K562 (cell line): ENCODE measurements at regions not wholly inside any gene's neighbourhood (a gene's known extent, or its start where the extent isn't known, plus 50 kb on each side); places are given as distances from the start of the nearest gene placed in this dataset.

Source experiments
- ATAC-seq: fragments of 200-7000 bp; cut with Tn5 transposase; 3 replicates; pipeline ENCODE4 v1.9.1; 2020; ENCODE audit warnings: moderate library complexity
- BruUV-seq: library from RNA; stranded (reverse); fragments of 400-500 nt; replicated peaks from 2 replicates; lab custom pipeline; 2021; lab: Mats Ljungman, UMichigan
- CTCF ChIA-PET: fragments of 300-600 bp; formaldehyde crosslinking; extraction: SDS; loops from one replicate; lab custom pipeline; 2021; ENCODE audit warnings: low intra/inter-chr PET ratio; lab: Yijun Ruan, JAX
- POLR2A ChIA-PET: fragments of 300-600, 350-650 bp; sonication (Branson Sonifier 250); formaldehyde crosslinking; extraction: SDS; loops from one replicate; lab custom pipeline; 2021; ENCODE audit warnings: antibody characterized with exemption, inconsistent platforms; lab: Yijun Ruan, JAX
- DNase-seq, 4 experiments: peaks; one replicate each; pipeline versions ENCODE4 v3.0.0 to v3.0.0-alpha.2; 2011 to 2018; ENCODE audit warnings: low spot score in 3 of 4, mixed read lengths in 3 of 4; ENCODE audit errors: extremely low read depth in 1 of 4
- FAIRE-seq: peaks from 2 replicates; lab custom pipeline; 2011; peaks lifted over from hg19 to GRCh38; lab: Jason Lieb, UNC
- H2AFZ ChIP-seq: 2 replicates; pipeline ENCODE4 v1.6.0; 2011; ENCODE audit warnings: low read depth, low read length, control low read depth, inconsistent platforms
- H3K27ac ChIP-seq: fragments of 200-600 bp; 3 replicates; pipeline ENCODE4 v1.8.0; 2011; ENCODE audit warnings: low read depth, mild to moderate bottlenecking, control low read depth, inconsistent platforms, low read length, moderate library complexity, mixed read lengths; ENCODE audit errors: extremely low read depth
- H3K27me3 ChIP-seq, 2 experiments: fragments of 300-600 bp in 1 of 2; 2 replicates in 1 of 2; 3 replicates in 1 of 2; pipeline versions ENCODE4 v1.6.0 to v1.8.0; 2011; ENCODE audit warnings: inconsistent platforms in 2 of 2, low read length in 2 of 2, mild to moderate bottlenecking in 1 of 2, mixed read lengths in 1 of 2, moderate library complexity in 1 of 2; ENCODE audit not compliant: control insufficient read depth in 2 of 2, insufficient read depth in 2 of 2
- H3K36me3 ChIP-seq: fragments of 300-600 bp; 3 replicates; pipeline ENCODE4 v1.8.0; 2011; ENCODE audit warnings: mild to moderate bottlenecking, low read length, inconsistent platforms; ENCODE audit not compliant: control insufficient read depth, insufficient read depth
- H3K4me1 ChIP-seq, 2 experiments: fragments of 200-600 bp in 1 of 2; replicated peaks in 1 of 2; 2 replicates in 1 of 2; 3 replicates in 1 of 2; pipeline versions ENCODE4 v1.5.1 to v1.8.0; 2011; ENCODE audit warnings: inconsistent platforms in 2 of 2, low read length in 2 of 2, mild to moderate bottlenecking in 1 of 2, mixed read lengths in 1 of 2, moderate library complexity in 1 of 2; ENCODE audit not compliant: control insufficient read depth in 2 of 2, insufficient read depth in 2 of 2
- H3K4me2 ChIP-seq: 2 replicates; pipeline ENCODE4 v1.6.1; 2011; ENCODE audit warnings: low read length, control low read depth, inconsistent platforms, mixed read lengths; ENCODE audit not compliant: insufficient read depth
- H3K4me3 ChIP-seq: fragments of 200-600 bp; sonication (generic), shearing (Covaris generic); 2 replicates; pipeline ENCODE4 v1.5.1; 2016; ENCODE audit warnings: control low read depth, inconsistent platforms
- H3K79me2 ChIP-seq: fragments of 200-600 bp; 3 replicates; pipeline ENCODE4 v1.8.0; 2011; ENCODE audit warnings: low read length, inconsistent platforms; ENCODE audit not compliant: control insufficient read depth, insufficient read depth
- H3K9ac ChIP-seq, 2 experiments: 2 replicates each; pipeline versions ENCODE4 v1.6.0 to v1.6.1; 2011; ENCODE audit warnings: low read depth in 2 of 2, low read length in 2 of 2, control low read depth in 1 of 2, inconsistent platforms in 1 of 2, mild to moderate bottlenecking in 1 of 2, mixed read lengths in 1 of 2; ENCODE audit not compliant: insufficient read depth in 1 of 2
- H3K9me1 ChIP-seq: one replicate; pipeline ENCODE4 v1.6.0; 2011; ENCODE audit warnings: inconsistent platforms, mild to moderate bottlenecking, low read length, moderate library complexity; ENCODE audit not compliant: control insufficient read depth, insufficient read depth
- H3K9me3 ChIP-seq: replicated peaks from 2 replicates; pipeline ENCODE4 v1.5.1; 2011; ENCODE audit warnings: low read depth, low read length, inconsistent platforms; ENCODE audit not compliant: control insufficient read depth, insufficient read depth
- H4K20me1 ChIP-seq: replicated peaks from 2 replicates; pipeline ENCODE4 v1.6.1; 2011; ENCODE audit warnings: low read length, inconsistent platforms, mixed read lengths; ENCODE audit not compliant: control insufficient read depth, insufficient read depth
- BRD4 ChIP-seq: fragments of 200-600 bp; sonication (generic); IDR thresholded peaks from 2 replicates; pipeline ENCODE4 v1.6.1; 2017; ENCODE audit warnings: inconsistent platforms
- CBFA2T2 ChIP-seq: fragments of 450-650 bp; conservative IDR thresholded peaks from 2 replicates; pipeline ENCODE4 v1.6.1; 2017; ENCODE audit warnings: mild to moderate bottlenecking
- ETV5 ChIP-seq: sonication (generic); formaldehyde crosslinking; IDR thresholded peaks from 2 replicates; pipeline ENCODE4 v1.4.0; 2020; ENCODE audit warnings: low read depth, mild to moderate bottlenecking, missing genetic modification reagents
- HMG20A ChIP-seq: fragments of 450-650 bp; formaldehyde crosslinking; conservative IDR thresholded peaks from 2 replicates; pipeline ENCODE4 v1.4.0; 2020; ENCODE audit warnings: mild to moderate bottlenecking, mixed read lengths
- SAP30 ChIP-seq: fragments of 200-600 bp; sonication (generic); IDR thresholded peaks from 2 replicates; pipeline ENCODE4 v1.6.1; 2012; ENCODE audit warnings: borderline replicate concordance, low read depth, mild to moderate bottlenecking, moderate library complexity, low read length, control low read depth, inconsistent platforms; ENCODE audit not compliant: insufficient read depth, poor library complexity, severe bottlenecking
- SIRT6 ChIP-seq: IDR thresholded peaks from one replicate; pipeline ENCODE4 v1.6.1; 2012; ENCODE audit warnings: low read depth, mild to moderate bottlenecking, control low read depth, inconsistent platforms, low read length, moderate library complexity
- ZNF146 ChIP-seq: IDR thresholded peaks from one replicate; pipeline ENCODE4 v1.6.1; 2018; ENCODE audit warnings: missing compliant biosample characterization; ENCODE audit not compliant: unreplicated experiment
- ZNF174 ChIP-seq: fragments of 250-450 bp; sonication (Bioruptor Pico); IDR thresholded peaks from 2 replicates; pipeline ENCODE4 v1.4.0; 2020; ENCODE audit warnings: mild to moderate bottlenecking
- ZNF431 ChIP-seq: sonication (generic); formaldehyde crosslinking; IDR thresholded peaks from 2 replicates; pipeline ENCODE4 v1.8.0; 2022; ENCODE audit warnings: mild to moderate bottlenecking, missing genetic modification reagents
- ZNF507 ChIP-seq: conservative IDR thresholded peaks from 2 replicates; pipeline ENCODE4 v1.6.1; 2017; ENCODE audit warnings: missing genetic modification characterization, missing compliant biosample characterization
- ZNF668 ChIP-seq: fragments of 250-450 bp; sonication (Bioruptor Pico); IDR thresholded peaks from 2 replicates; pipeline ENCODE4 v1.8.0; 2022; ENCODE audit warnings: mild to moderate bottlenecking, inconsistent platforms
- ZNF695 ChIP-seq: fragments of 450-650 bp; formaldehyde crosslinking; IDR thresholded peaks from 2 replicates; pipeline ENCODE4 v1.4.0; 2020; ENCODE audit warnings: mild to moderate bottlenecking, moderate library complexity
- ZNF780A ChIP-seq: fragments of 250-450 bp; sonication (Bioruptor Pico); IDR thresholded peaks from 2 replicates; pipeline ENCODE4 v1.5.0; 2021; ENCODE audit warnings: mild to moderate bottlenecking
- WGBS: fragments of 100-300 bp; shearing (Covaris generic); methylation state at CpG from one replicate; pipeline ENCODE4 v1.1.6; 2016; ENCODE audit warnings: low coverage, mixed read lengths; ENCODE audit not compliant: insufficient coverage; ENCODE audit errors: missing lambda C conversion rate; 5-methylcytosine and 5-hydroxymethylcytosine counted together
- in situ Hi-C: fragments of 300-500 bp; cut with MboI; formaldehyde crosslinking; loops from 4 replicates; pipeline ENCODE4 v1.15.0; 2018; ENCODE audit warnings: inconsistent platforms, mixed read lengths
- intact Hi-C: fragments of 100-400 bp; cut with micrococcal nuclease; formaldehyde crosslinking; loops from 2 replicates; pipeline ENCODE4 v1.14.2; 2022
- TF ChIP-seq, protein P1 (sequence below): fragments of 200-400 bp; formaldehyde crosslinking; IDR thresholded peaks from 2 replicates; pipeline ENCODE4 v1.6.1; 2017; ENCODE audit warnings: mild to moderate bottlenecking, low read depth, low read length, moderate library complexity
- TF ChIP-seq, protein P2 (sequence below): sonication (generic); formaldehyde crosslinking; IDR thresholded peaks from 2 replicates; pipeline ENCODE4 v1.8.0; 2023; ENCODE audit warnings: missing genetic modification reagents, mild to moderate bottlenecking, borderline replicate concordance

DNA sequence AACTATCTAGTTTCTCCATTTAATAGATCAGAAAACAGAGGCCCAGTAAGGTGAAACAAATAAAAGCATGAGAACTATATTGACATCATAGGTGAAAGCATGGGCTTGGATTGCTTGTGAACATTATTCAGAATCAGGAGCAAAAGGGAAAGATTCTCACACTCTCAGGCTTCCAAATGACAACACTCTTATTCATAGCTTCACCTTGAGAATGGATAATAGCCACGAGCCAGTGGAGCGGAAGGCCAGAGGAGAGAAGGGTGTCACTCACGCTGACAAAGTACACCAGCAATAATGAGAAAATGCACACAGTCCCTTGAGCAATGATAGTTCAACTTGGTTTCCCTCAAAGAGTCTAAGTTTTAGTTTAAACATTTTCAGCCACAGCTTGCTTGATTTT is 339.0 kb downstream of the TPBG start (continued):
- TF ChIP-seq, protein P1, sequence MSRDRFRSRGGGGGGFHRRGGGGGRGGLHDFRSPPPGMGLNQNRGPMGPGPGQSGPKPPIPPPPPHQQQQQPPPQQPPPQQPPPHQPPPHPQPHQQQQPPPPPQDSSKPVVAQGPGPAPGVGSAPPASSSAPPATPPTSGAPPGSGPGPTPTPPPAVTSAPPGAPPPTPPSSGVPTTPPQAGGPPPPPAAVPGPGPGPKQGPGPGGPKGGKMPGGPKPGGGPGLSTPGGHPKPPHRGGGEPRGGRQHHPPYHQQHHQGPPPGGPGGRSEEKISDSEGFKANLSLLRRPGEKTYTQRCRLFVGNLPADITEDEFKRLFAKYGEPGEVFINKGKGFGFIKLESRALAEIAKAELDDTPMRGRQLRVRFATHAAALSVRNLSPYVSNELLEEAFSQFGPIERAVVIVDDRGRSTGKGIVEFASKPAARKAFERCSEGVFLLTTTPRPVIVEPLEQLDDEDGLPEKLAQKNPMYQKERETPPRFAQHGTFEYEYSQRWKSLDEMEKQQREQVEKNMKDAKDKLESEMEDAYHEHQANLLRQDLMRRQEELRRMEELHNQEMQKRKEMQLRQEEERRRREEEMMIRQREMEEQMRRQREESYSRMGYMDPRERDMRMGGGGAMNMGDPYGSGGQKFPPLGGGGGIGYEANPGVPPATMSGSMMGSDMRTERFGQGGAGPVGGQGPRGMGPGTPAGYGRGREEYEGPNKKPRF, result no peak
- no peak for TF ChIP-seq HMG20A (CRISPR knock-in tag)
- no peak for TF ChIP-seq SIRT6

DNA sequence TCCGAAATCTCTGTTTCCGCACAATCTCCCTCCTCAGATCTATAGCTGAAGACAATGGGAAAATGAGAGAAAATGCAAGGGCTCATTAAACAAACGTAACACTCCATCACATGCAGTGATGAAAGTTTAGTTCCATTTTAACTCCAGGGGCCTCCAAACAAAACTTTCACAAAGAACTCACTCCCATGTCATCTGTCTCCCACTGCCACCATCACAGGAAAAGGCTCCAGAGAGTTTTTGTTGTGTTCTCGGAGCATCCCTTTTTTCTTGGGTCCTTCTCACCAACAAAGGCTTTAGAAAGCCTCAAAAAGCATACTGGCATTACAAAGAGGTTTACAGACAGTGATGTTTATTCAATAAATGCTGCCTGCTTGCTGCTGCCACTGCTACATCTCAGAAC is 339.6 kb downstream of the TPBG start:
- Histone ChIP-seq H3K9me1 (no peaks in the 10 kb centered on the region), H3K4me1 (no peaks in the 10 kb centered on the region), H3K27me3 (no peaks in the 10 kb centered on the region), H3K27ac (no peak overlapping the region), H4K20me1 (no peaks in the 10 kb centered on the region), H3K36me3 (no peaks in the 10 kb centered on the region), H3K9ac (no peak overlapping the region), H3K4me2 (no peak overlapping the region), H3K4me3 (no peak overlapping the region), H3K79me2 (no peaks in the 10 kb centered on the region), H2AFZ (no peak overlapping the region), H3K9me3 (no peaks in the 10 kb centered on the region)
- FAIRE-seq (no peak), DNase-seq (no peak), ATAC-seq (no peak)
- WGBS, result 0% methylated on average over 4 of the region's 4 CpGs
- BruUV-seq, result no TSS peak
- CTCF ChIA-PET, result no interaction called here
- intact Hi-C loops, result no loop called here
- in situ Hi-C loops, result no loop called here
- POLR2A ChIA-PET, result interaction anchor here (0.7 to 1.4 kb wide), 2 partner anchors 10 to 188 kb away, joined by 3 to 5 read pairs; no protein-coding TSS in a partner anchor
- TF ChIP-seq ZNF695 (CRISPR knock-in tag) (no peak), ZNF668 (no peak), ETV5 (CRISPR knock-in tag) (no peak), SAP30 (no peak), ZNF507 (tag) (no peak), ZNF431 (CRISPR knock-in tag) (no peak), CBFA2T2 (no peak), ZNF780A (CRISPR knock-in tag) (no peak), ZNF146 (no peak), BRD4 (no peak), ZNF174 (CRISPR knock-in tag) (no peak)
- TF ChIP-seq, protein P2, sequence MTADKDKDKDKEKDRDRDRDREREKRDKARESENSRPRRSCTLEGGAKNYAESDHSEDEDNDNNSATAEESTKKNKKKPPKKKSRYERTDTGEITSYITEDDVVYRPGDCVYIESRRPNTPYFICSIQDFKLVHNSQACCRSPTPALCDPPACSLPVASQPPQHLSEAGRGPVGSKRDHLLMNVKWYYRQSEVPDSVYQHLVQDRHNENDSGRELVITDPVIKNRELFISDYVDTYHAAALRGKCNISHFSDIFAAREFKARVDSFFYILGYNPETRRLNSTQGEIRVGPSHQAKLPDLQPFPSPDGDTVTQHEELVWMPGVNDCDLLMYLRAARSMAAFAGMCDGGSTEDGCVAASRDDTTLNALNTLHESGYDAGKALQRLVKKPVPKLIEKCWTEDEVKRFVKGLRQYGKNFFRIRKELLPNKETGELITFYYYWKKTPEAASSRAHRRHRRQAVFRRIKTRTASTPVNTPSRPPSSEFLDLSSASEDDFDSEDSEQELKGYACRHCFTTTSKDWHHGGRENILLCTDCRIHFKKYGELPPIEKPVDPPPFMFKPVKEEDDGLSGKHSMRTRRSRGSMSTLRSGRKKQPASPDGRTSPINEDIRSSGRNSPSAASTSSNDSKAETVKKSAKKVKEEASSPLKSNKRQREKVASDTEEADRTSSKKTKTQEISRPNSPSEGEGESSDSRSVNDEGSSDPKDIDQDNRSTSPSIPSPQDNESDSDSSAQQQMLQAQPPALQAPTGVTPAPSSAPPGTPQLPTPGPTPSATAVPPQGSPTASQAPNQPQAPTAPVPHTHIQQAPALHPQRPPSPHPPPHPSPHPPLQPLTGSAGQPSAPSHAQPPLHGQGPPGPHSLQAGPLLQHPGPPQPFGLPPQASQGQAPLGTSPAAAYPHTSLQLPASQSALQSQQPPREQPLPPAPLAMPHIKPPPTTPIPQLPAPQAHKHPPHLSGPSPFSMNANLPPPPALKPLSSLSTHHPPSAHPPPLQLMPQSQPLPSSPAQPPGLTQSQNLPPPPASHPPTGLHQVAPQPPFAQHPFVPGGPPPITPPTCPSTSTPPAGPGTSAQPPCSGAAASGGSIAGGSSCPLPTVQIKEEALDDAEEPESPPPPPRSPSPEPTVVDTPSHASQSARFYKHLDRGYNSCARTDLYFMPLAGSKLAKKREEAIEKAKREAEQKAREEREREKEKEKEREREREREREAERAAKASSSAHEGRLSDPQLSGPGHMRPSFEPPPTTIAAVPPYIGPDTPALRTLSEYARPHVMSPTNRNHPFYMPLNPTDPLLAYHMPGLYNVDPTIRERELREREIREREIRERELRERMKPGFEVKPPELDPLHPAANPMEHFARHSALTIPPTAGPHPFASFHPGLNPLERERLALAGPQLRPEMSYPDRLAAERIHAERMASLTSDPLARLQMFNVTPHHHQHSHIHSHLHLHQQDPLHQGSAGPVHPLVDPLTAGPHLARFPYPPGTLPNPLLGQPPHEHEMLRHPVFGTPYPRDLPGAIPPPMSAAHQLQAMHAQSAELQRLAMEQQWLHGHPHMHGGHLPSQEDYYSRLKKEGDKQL (CRISPR knock-in tag), result no peak
